T-cell (primary cell): ENCODE measurements at regions not wholly inside any gene's neighbourhood (a gene's known extent, or its start where the extent isn't known, plus 50 kb on each side); places are given as distances from the start of the nearest gene placed in this dataset.

ENCODE experiments used
- ATAC-seq, 4 experiments: fragments of 200-7000 bp in 3 of 4; fragments of 150-1000 bp in 1 of 4; cut with Tn5 transposase; replicated peaks in 1 of 4; 1 replicate in 3 of 4; 2 replicates in 1 of 4; pipeline ENCODE4 v1.10.0; 2021; ENCODE audit warnings: moderate library complexity in 3 of 4, mild to moderate bottlenecking in 2 of 4, moderate number of reproducible peaks in 1 of 4
- CTCF ChIA-PET, 2 donors: fragments of 300-600 bp; sonication (Branson Sonifier 250); formaldehyde crosslinking; loops; one replicate each; lab custom pipeline; 2022; ENCODE audit warnings: antibody characterized with exemption in 2 of 2; lab: Charles Lee
- POLR2A ChIA-PET, 2 donors: fragments of 300-600 bp; sonication (Branson Sonifier 250); formaldehyde crosslinking; loops; one replicate each; lab custom pipeline; 2022; ENCODE audit warnings: antibody characterized with exemption in 2 of 2; lab: Charles Lee
- DNase-seq, 35 experiments: peaks; one replicate each; pipeline versions ENCODE4 v3.0.0 to v3.0.0-alpha.2; 2013 to 2023
- H3K27ac ChIP-seq: one replicate; pipeline ENCODE4 v1.5.1; 2013; ENCODE audit warnings: low read length
- H3K27me3 ChIP-seq, 2 experiments: replicated peaks in 1 of 2; 1 replicate in 1 of 2; 2 replicates in 1 of 2; pipeline versions ENCODE4 v1.6.1 to v1.7.0; 2013; ENCODE audit warnings: low read length in 1 of 2, mixed read lengths in 1 of 2; ENCODE audit not compliant: control insufficient read depth in 2 of 2, insufficient read depth in 2 of 2; ENCODE audit errors: extremely low read depth in 1 of 2
- H3K36me3 ChIP-seq, 2 donors: 1 replicate in 1 of 2; 2 replicates in 1 of 2; pipeline versions ENCODE4 v1.6.1 to v1.7.0; 2013; ENCODE audit warnings: low read length in 1 of 2; ENCODE audit not compliant: control insufficient read depth in 2 of 2, insufficient read depth in 1 of 2; ENCODE audit errors: extremely low read depth in 1 of 2
- H3K4me1 ChIP-seq, 2 experiments: 1 replicate in 1 of 2; 2 replicates in 1 of 2; pipeline versions ENCODE4 v1.6.1 to v1.7.0; 2013; ENCODE audit warnings: low read length in 2 of 2, mixed read lengths in 1 of 2; ENCODE audit not compliant: insufficient read depth in 2 of 2, control insufficient read depth in 1 of 2; ENCODE audit errors: extremely low read depth in 1 of 2
- H3K4me3 ChIP-seq, 2 donors: 1 replicate in 1 of 2; 2 replicates in 1 of 2; pipeline versions ENCODE4 v1.5.1 to v1.7.0; 2013; ENCODE audit warnings: mild to moderate bottlenecking in 2 of 2, low read length in 1 of 2, moderate library complexity in 1 of 2; ENCODE audit not compliant: control insufficient read depth in 1 of 2; ENCODE audit errors: extremely low read depth in 1 of 2
- H3K9me3 ChIP-seq: 2 replicates; pipeline ENCODE4 v1.7.0; 2013
- H3K27ac Mint-ChIP-seq, 2 donors: one replicate each; pipeline ENCODE4 v1.8.0; 2020 to 2021; ENCODE audit warnings: mild to moderate bottlenecking in 2 of 2, mixed read lengths in 2 of 2
- H3K27me3 Mint-ChIP-seq, 2 donors: one replicate each; pipeline ENCODE4 v1.8.0; 2021 to 2022; ENCODE audit warnings: mixed read lengths in 2 of 2
- H3K36me3 Mint-ChIP-seq: one replicate; pipeline ENCODE4 v1.8.0; 2021; ENCODE audit warnings: mixed read lengths
- H3K4me1 Mint-ChIP-seq, 3 donors: one replicate each; pipeline ENCODE4 v1.8.0; 2020 to 2022; ENCODE audit warnings: mixed read lengths in 3 of 3, mild to moderate bottlenecking in 1 of 3
- H3K4me3 Mint-ChIP-seq, 3 donors: one replicate each; pipeline ENCODE4 v1.8.0; 2020 to 2022; ENCODE audit warnings: mild to moderate bottlenecking in 3 of 3, mixed read lengths in 3 of 3, moderate library complexity in 3 of 3
- H3K9me3 Mint-ChIP-seq, 3 donors: one replicate each; pipeline ENCODE4 v1.8.0; 2020 to 2022; ENCODE audit warnings: mixed read lengths in 3 of 3
- WGBS: methylation state at CpG from one replicate; pipeline ENCODE4 v1.1.5; 2013; ENCODE audit warnings: missing lambda C conversion rate; ENCODE audit not compliant: insufficient coverage; 5-methylcytosine and 5-hydroxymethylcytosine counted together

- DNase-seq (peak in 1 of 35 experiments; percentile 7), ATAC-seq (peak in 3 of 4 experiments; percentile 24 to 35 (median 31))
- H3K27me3 ChIP-seq, result peaks cover 2 to 12% of the 10 kb centered on the region in 2 experiments
- no peaks in the 10 kb centered on the region for H3K36me3 ChIP-seq
- H3K27me3 Mint-ChIP-seq, result peaks cover 5 to 7% of the 10 kb centered on the region in 2 donors
- CTCF ChIA-PET, result interaction anchor here (1.2 to 1.3 kb wide), 2 partner anchors 76 to 126 kb away, joined by 3 to 4 read pairs; no protein-coding TSS in a partner anchor
- H3K9me3 Mint-ChIP-seq, result no peaks in the 10 kb centered on the region
- peak overlapping the region; percentile 59 to 68 for H3K4me3 ChIP-seq
- H3K36me3 Mint-ChIP-seq, result peaks cover under 1% of the 10 kb centered on the region
- POLR2A ChIA-PET, result no interaction called here
- peaks cover 3 to 15% of the 10 kb centered on the region in 2 experiments for H3K4me1 ChIP-seq
- peaks cover 6 to 16% (median 7%) of the 10 kb centered on the region in 3 donors for H3K4me1 Mint-ChIP-seq
- no peaks in the 10 kb centered on the region for H3K9me3 ChIP-seq
- peak overlapping the region; percentile 78 to 92 (median 83) for H3K4me3 Mint-ChIP-seq
- no peak overlapping the region for H3K27ac ChIP-seq
- WGBS, result 12% methylated on average over 5 of the region's 21 CpGs
- no peak overlapping the region for H3K27ac Mint-ChIP-seq
These were observed 93.3 kb downstream of the RNASET2 start for GRCh38 chr6:166862978-166863530.

- H3K27me3 Mint-ChIP-seq, result peaks cover 5 to 7% of the 10 kb centered on the region in 2 donors
These were observed 93.9 kb downstream of the RNASET2 start for GRCh38 chr6:166862287-166862977.

GRCh38 chr6:166861961-166862286 lies 94.4 kb downstream of the RNASET2 start:
- H3K27ac Mint-ChIP-seq, result peak overlapping the region in 1 of 2 donors; percentile 56
- Histone ChIP-seq H3K36me3 (no peaks in the 10 kb centered on the region), H3K4me1 (peaks cover 3 to 15% of the 10 kb centered on the region in 2 experiments), H3K27me3 (peaks cover 2 to 12% of the 10 kb centered on the region in 2 experiments), H3K27ac (no peak overlapping the region), H3K9me3 (no peaks in the 10 kb centered on the region), H3K4me3 (peak overlapping the region; percentile 59 to 68)
- CTCF ChIA-PET, result no interaction called here
- peaks cover 5 to 7% of the 10 kb centered on the region in 2 donors for H3K27me3 Mint-ChIP-seq
- peak overlapping the region; percentile 78 to 92 (median 83) for H3K4me3 Mint-ChIP-seq
- H3K4me1 Mint-ChIP-seq, result peaks cover 6 to 16% (median 7%) of the 10 kb centered on the region in 3 donors
- ATAC-seq, result no peak
- peaks cover 8% of the 10 kb centered on the region for H3K36me3 Mint-ChIP-seq
- no peaks in the 10 kb centered on the region for H3K9me3 Mint-ChIP-seq
- POLR2A ChIA-PET, result no interaction called here
- peak in 1 of 35 experiments; percentile 2 for DNase-seq
- 0% methylated on average over 7 of the region's 11 CpGs for WGBS

More at GRCh38 chr6:166862287-166862977, 93.9 kb downstream of the RNASET2 start:
- peaks cover 6 to 16% (median 7%) of the 10 kb centered on the region in 3 donors for H3K4me1 Mint-ChIP-seq
- WGBS, result under 1% methylated on average over 37 of the region's 56 CpGs
- Histone ChIP-seq H3K4me1 (peaks cover 3 to 15% of the 10 kb centered on the region in 2 experiments), H3K4me3 (peak overlapping the region; percentile 59 to 68), H3K9me3 (no peaks in the 10 kb centered on the region), H3K36me3 (no peaks in the 10 kb centered on the region), H3K27ac (no peak overlapping the region), H3K27me3 (peaks cover 2 to 12% of the 10 kb centered on the region in 2 experiments)
- peak overlapping the region; percentile 78 to 92 (median 83) for H3K4me3 Mint-ChIP-seq
- H3K9me3 Mint-ChIP-seq, result no peaks in the 10 kb centered on the region
- peaks cover 7% of the 10 kb centered on the region for H3K36me3 Mint-ChIP-seq
- no peak overlapping the region for H3K27ac Mint-ChIP-seq
- CTCF ChIA-PET, result interaction anchor here (1.2 to 1.3 kb wide), 2 partner anchors 75 to 127 kb away, joined by 3 to 4 read pairs; no protein-coding TSS in a partner anchor
- ATAC-seq (peak; percentile 83 to 91 (median 86)), DNase-seq (peak in 30 of 35 experiments; percentile 7 to 60 (median 27))
- POLR2A ChIA-PET, result no interaction called here

- WGBS, result 100% methylated on average over 2 of the region's 5 CpGs
- peaks cover 6 to 16% (median 7%) of the 10 kb centered on the region in 3 donors for H3K4me1 Mint-ChIP-seq
- peaks cover 5 to 7% of the 10 kb centered on the region in 2 donors for H3K27me3 Mint-ChIP-seq
- H3K4me1 ChIP-seq, result peaks cover 3 to 15% of the 10 kb centered on the region in 2 experiments
- CTCF ChIA-PET, result no interaction called here
- no peak overlapping the region for H3K27ac ChIP-seq
- DNase-seq, result no peak
- POLR2A ChIA-PET, result interaction anchor here in 1 of 2 donors (0.6 kb wide), 1 partner anchor 11 kb away, joined by 3 read pairs; no protein-coding TSS in a partner anchor
- no peak overlapping the region for H3K4me3 ChIP-seq
- H3K4me3 Mint-ChIP-seq, result peak overlapping the region in 2 of 3 donors; percentile 83 to 92
- H3K9me3 ChIP-seq, result no peaks in the 10 kb centered on the region
- H3K27me3 ChIP-seq, result peaks cover 2 to 12% of the 10 kb centered on the region in 2 experiments
- H3K27ac Mint-ChIP-seq, result no peak overlapping the region
- H3K36me3 ChIP-seq, result no peaks in the 10 kb centered on the region
- no peaks in the 10 kb centered on the region for H3K9me3 Mint-ChIP-seq
- no peak for ATAC-seq
- peaks cover 8% of the 10 kb centered on the region for H3K36me3 Mint-ChIP-seq
These were observed 95.0 kb downstream of the RNASET2 start for GRCh38 chr6:166861304-166861703.

- ATAC-seq (no peak), DNase-seq (no peak)
- no peaks in the 10 kb centered on the region for H3K9me3 ChIP-seq
- 43% methylated on average over 2 of the region's 6 CpGs for WGBS
- H3K36me3 ChIP-seq, result no peaks in the 10 kb centered on the region
- H3K4me1 ChIP-seq, result peaks cover 3 to 15% of the 10 kb centered on the region in 2 experiments
- Mint-ChIP-seq H3K4me1 (peaks cover 6 to 16% (median 7%) of the 10 kb centered on the region in 3 donors), H3K36me3 (peaks cover 8% of the 10 kb centered on the region), H3K9me3 (no peaks in the 10 kb centered on the region), H3K27ac (no peak overlapping the region), H3K27me3 (peaks cover 5 to 7% of the 10 kb centered on the region in 2 donors), H3K4me3 (no peak overlapping the region)
- CTCF ChIA-PET, result no interaction called here
- POLR2A ChIA-PET, result no interaction called here
- no peak overlapping the region for H3K27ac ChIP-seq
- H3K4me3 ChIP-seq, result no peak overlapping the region
- peaks cover 2 to 12% of the 10 kb centered on the region in 2 experiments for H3K27me3 ChIP-seq
These were observed 96.0 kb downstream of the RNASET2 start for GRCh38 chr6:166860392-166860791.

- H3K27me3 ChIP-seq, result peaks cover 0 to under 1% of the 10 kb centered on the region in 2 experiments
- Mint-ChIP-seq H3K4me1 (peaks cover under 1 to 12% (median 3%) of the 10 kb centered on the region in 3 donors), H3K9me3 (no peaks in the 10 kb centered on the region), H3K27me3 (no peaks in the 10 kb centered on the region), H3K4me3 (no peak overlapping the region), H3K36me3 (peaks cover 9% of the 10 kb centered on the region), H3K27ac (no peak overlapping the region)
- no peak overlapping the region for H3K27ac ChIP-seq
- no peaks in the 10 kb centered on the region for H3K36me3 ChIP-seq
- H3K4me3 ChIP-seq, result no peak overlapping the region
- H3K4me1 ChIP-seq, result peaks cover 0 to 2% of the 10 kb centered on the region in 2 experiments
- H3K9me3 ChIP-seq, result no peaks in the 10 kb centered on the region
- POLR2A ChIA-PET, result no interaction called here
- CTCF ChIA-PET, result no interaction called here
- ATAC-seq, result no peak
- no peak for DNase-seq
- 100% methylated on average over 1 of the region's 1 CpG for WGBS
These were observed 100.9 kb downstream of the RNASET2 start for GRCh38 chr6:166855416-166855815.
